ENCODE measurements at regions not wholly inside any gene's neighbourhood (a gene's known extent, or its start where the extent isn't known, plus 50 kb on each side); places are given as distances from the start of the nearest gene placed in this dataset.
"Not testable (repeated sequence)": the region's sequence is repeated elsewhere in the genome, so short reads cannot be mapped to it uniquely, and the experiment has no call there.

DNA sequence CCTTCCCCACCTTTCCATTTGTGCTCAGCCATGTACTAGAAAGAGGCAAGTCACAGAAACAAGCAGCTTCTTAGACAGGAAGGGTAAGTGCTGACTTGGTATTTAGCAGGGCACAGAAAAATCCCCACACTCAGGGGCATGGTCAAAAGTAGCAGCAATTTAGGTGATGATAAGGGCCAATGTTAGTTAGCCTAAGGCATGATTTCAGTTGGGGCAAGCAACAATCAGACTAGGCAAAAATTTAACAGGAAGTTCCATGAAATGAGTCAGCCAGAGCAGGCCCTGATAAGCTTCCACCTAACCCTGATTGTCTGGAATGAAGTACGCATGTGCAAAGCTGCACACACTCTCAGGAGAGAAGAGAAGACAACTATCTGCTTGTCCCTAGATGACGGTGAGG is 423.4 kb upstream of the UBE2E2 start:
- Mint-ChIP-seq H3K27me3 (ENCODE audit: low read depth) (no peaks in the 10 kb centered on the region), H3K9me3 (peaks cover 23% of the 10 kb centered on the region), H3K27ac (no peak overlapping the region), H3K4me1 (ENCODE audit: low read depth) (no peaks in the 10 kb centered on the region), H3K4me3 (no peak overlapping the region), H3K36me3 (ENCODE audit: low read depth) (no peaks in the 10 kb centered on the region)
- DNase-seq (ENCODE audit: low spot score), result no peak

DNA sequence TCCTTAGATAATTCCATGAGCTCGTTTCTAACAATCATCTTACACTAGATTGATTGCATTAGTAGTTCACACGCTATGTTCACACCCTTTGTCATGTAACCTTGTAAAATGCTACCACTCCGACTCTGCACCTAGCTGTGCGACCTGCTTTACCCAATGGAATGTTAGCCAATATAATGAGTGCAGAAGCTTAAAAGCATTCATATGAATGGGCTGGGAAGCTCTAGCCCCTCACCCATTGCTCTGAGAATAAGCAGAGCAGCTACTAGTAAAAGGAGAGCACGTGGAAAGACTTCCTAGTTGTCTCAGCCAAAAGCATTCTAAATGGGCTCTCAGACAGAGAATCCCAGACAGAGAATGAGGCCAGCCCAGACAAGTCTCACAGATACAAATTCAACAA is 410.6 kb upstream of the UBE2E2 start:
- no peak overlapping the region for H3K4me3 Mint-ChIP-seq
- DNase-seq (ENCODE audit: low spot score), result no peak

DNA sequence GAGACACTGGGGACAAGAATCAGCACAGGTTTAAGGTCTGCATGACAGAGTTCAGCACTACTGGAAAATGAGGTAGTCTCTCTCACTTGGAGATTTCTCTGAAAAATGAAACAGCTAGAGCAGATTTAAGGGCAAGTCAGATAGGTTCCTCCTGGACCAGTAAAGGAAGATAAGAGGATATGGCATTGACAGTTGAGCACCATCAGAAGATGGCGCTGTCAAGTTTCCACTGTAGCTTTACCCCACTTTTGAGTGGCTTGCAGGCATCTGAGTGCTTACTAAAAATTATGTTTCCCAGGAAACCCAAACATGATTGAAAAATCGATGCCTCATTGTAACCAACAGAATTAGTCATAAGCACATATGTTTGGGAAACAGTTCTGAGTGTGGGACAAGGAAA is 407.2 kb upstream of the UBE2E2 start:
- Mint-ChIP-seq H3K27ac (no peak overlapping the region), H3K4me3 (no peak overlapping the region), H3K36me3 (ENCODE audit: low read depth) (no peaks in the 10 kb centered on the region), H3K9me3 (no peaks in the 10 kb centered on the region), H3K4me1 (ENCODE audit: low read depth) (no peaks in the 10 kb centered on the region), H3K27me3 (ENCODE audit: low read depth) (no peaks in the 10 kb centered on the region)
- no peak for DNase-seq (ENCODE audit: low spot score)

More for the DNA sequence above, 410.6 kb upstream of the UBE2E2 start:
- H3K4me1 Mint-ChIP-seq (ENCODE audit: low read depth), result no peaks in the 10 kb centered on the region
- H3K27ac Mint-ChIP-seq, result no peak overlapping the region
- H3K9me3 Mint-ChIP-seq, result peaks cover 12% of the 10 kb centered on the region
- no peaks in the 10 kb centered on the region for H3K36me3 Mint-ChIP-seq (ENCODE audit: low read depth)
- H3K27me3 Mint-ChIP-seq (ENCODE audit: low read depth), result no peaks in the 10 kb centered on the region

DNA sequence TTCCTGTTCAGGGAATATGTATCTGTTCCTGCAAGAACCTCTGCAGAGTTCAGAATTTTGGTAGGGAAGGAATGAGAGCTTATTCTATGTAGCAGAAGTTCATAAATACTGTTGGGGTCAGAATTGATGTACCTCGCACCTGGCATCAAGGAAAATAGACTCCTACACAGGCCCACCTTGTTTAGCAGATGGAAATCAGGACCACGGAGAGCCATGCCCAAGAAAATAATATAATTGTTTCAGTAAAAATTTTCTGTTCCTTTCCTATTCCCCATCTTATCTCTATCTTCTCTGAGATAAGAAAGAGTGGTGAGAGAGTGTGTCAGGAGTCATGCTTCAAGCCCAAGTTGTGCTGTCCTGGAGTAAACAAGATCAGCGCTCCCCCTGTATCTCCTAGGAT is 404.7 kb upstream of the UBE2E2 start:
- no peak overlapping the region for H3K4me3 Mint-ChIP-seq
- no peaks in the 10 kb centered on the region for H3K9me3 Mint-ChIP-seq
- no peaks in the 10 kb centered on the region for H3K4me1 Mint-ChIP-seq (ENCODE audit: low read depth)
- no peaks in the 10 kb centered on the region for H3K27me3 Mint-ChIP-seq (ENCODE audit: low read depth)
- no peak overlapping the region for H3K27ac Mint-ChIP-seq
- no peak for DNase-seq (ENCODE audit: low spot score)
- no peaks in the 10 kb centered on the region for H3K36me3 Mint-ChIP-seq (ENCODE audit: low read depth)

DNA sequence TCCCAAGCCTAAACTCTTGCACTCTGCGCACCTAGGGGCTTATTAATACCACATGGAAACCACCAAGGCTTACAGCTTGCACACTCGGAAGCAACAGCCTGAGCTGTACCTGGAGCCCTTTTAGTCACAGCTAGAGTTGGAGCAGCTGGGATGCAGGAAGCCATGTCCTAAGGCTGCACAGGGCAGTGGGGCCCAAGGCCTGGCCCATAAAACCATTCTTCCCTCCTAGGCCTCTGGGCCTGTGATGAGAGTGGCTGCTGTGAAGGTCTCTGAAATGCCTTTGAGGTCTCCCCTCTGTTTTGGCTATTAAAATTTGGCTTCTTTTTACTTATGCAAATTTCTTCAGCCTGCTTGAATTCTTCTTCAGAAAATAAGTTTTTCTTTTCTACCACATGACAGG is 383.9 kb upstream of the UBE2E2 start:
- Mint-ChIP-seq H3K9me3 (no peaks in the 10 kb centered on the region), H3K27me3 (ENCODE audit: low read depth) (no peaks in the 10 kb centered on the region), H3K4me3 (no peak overlapping the region), H3K4me1 (ENCODE audit: low read depth) (no peaks in the 10 kb centered on the region), H3K27ac (no peak overlapping the region), H3K36me3 (ENCODE audit: low read depth) (no peaks in the 10 kb centered on the region)
- DNase-seq (ENCODE audit: low spot score), result no peak

DNA sequence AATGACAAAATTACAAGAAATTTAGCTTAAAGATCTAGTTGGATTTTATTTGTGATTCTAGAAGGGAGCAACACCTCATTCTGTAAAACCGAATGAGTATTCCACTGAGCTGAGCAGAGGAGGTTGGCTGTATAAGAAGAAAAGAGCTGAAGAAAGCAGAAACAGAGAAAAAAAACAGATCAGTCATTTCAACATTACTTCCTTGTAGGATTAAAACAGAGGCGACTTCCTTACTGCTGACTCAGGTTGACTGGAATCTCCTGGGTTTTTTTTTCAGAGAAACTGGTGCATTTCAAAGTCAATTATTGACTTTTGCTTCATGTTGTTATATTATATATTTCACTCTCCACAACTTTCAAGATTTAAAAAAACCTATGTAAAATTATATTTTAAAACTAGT is 368.1 kb upstream of the UBE2E2 start:
- no peaks in the 10 kb centered on the region for H3K36me3 Mint-ChIP-seq (ENCODE audit: low read depth)
- no peaks in the 10 kb centered on the region for H3K27me3 Mint-ChIP-seq (ENCODE audit: low read depth)
- H3K4me3 Mint-ChIP-seq, result no peak overlapping the region
- H3K4me1 Mint-ChIP-seq (ENCODE audit: low read depth), result no peaks in the 10 kb centered on the region
- no peak overlapping the region for H3K27ac Mint-ChIP-seq
- no peaks in the 10 kb centered on the region for H3K9me3 Mint-ChIP-seq
- no peak for DNase-seq (ENCODE audit: low spot score)

DNA sequence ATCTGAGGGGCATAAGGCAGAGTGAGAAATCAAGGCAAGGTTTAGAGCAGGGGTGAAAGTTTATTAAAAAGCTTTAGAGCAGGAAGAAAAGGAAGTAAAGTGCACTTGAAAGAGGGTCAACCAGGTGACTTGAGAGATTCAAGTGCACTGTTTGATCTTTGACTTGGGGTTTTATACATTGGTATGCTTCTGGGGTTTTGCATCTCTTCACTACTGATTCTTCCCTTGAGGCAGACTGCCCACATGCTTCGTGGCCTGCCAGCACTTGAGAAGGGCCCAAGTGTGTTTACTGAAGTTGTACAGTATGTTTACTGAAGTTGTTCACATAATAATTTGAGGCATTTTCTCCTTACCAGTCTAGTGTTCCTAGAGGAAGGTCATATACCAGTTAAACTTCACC is 367.0 kb upstream of the UBE2E2 start:
- DNase-seq (ENCODE audit: low spot score), result no peak
- H3K4me1 Mint-ChIP-seq (ENCODE audit: low read depth), result no peaks in the 10 kb centered on the region
- H3K9me3 Mint-ChIP-seq, result peaks cover 4% of the 10 kb centered on the region
- H3K27ac Mint-ChIP-seq, result no peak overlapping the region
- no peak overlapping the region for H3K4me3 Mint-ChIP-seq
- H3K27me3 Mint-ChIP-seq (ENCODE audit: low read depth), result no peaks in the 10 kb centered on the region
- no peaks in the 10 kb centered on the region for H3K36me3 Mint-ChIP-seq (ENCODE audit: low read depth)

DNA sequence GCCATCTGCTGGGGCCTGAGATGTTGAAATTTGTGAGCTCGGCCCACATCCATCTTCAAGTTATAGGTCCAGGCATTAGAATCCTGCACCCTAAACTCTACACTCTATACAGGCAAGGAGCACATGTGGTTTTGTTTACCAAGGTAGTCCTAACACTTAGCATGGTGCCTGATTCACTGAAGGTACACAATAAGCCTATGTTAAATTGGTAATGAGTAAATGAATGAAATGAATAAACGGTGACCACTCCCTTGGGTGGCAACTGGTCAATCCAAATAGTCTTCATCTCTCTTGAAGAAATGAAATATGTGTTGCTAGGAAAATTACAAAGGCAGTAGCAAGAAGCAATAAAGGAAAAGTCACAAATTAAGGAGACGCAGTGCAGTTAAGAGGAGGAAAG is 359.3 kb upstream of the UBE2E2 start:
- H3K9me3 Mint-ChIP-seq, result peaks cover 10% of the 10 kb centered on the region
- no peaks in the 10 kb centered on the region for H3K4me1 Mint-ChIP-seq (ENCODE audit: low read depth)
- H3K27ac Mint-ChIP-seq, result no peak overlapping the region
- no peak overlapping the region for H3K4me3 Mint-ChIP-seq
- no peak for DNase-seq (ENCODE audit: low spot score)
- no peaks in the 10 kb centered on the region for H3K36me3 Mint-ChIP-seq (ENCODE audit: low read depth)
- H3K27me3 Mint-ChIP-seq (ENCODE audit: low read depth), result no peaks in the 10 kb centered on the region

DNA sequence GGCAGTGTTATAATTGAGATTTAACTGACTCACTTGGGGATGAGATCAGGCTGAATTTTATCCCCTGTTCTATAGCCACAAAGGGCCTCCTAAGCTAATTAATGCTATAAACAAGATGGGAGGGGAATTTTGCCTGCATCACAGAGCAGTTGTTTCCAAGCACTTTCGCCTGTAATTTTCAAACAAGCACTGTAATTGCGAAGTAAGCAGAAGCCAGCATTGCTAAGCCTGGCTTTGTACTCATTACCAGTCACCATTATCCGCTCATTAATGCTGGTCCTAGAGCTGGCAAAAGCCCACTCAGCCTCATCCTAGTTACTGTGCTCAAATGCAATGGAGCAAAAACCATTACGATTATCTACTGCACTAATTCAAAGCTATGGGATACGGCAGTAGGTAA is 356.6 kb upstream of the UBE2E2 start:
- H3K36me3 Mint-ChIP-seq (ENCODE audit: low read depth), result no peaks in the 10 kb centered on the region
- H3K4me1 Mint-ChIP-seq (ENCODE audit: low read depth), result no peaks in the 10 kb centered on the region
- DNase-seq (ENCODE audit: low spot score), result no peak
- no peak overlapping the region for H3K27ac Mint-ChIP-seq
- H3K9me3 Mint-ChIP-seq, result peaks cover 12% of the 10 kb centered on the region
- H3K4me3 Mint-ChIP-seq, result no peak overlapping the region
- no peaks in the 10 kb centered on the region for H3K27me3 Mint-ChIP-seq (ENCODE audit: low read depth)

DNA sequence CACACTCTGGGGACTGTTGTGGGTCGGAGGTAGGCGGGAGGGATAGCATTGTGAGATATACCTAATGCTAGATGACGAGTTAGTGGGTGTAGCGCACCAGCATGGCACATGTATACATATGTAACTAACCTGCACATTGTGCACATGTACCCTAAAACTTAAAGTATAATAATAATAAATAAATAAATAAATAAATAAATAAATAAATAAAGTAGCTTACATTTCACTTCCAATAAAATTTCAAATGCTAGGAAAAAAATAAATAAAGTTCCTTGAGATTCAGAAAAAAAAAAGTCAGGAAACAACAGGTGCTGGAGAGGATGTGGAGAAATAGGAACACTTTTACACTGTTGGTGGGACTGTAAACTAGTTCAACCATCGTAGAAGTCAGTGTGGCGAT is 353.5 kb upstream of the UBE2E2 start:
- H3K4me1 Mint-ChIP-seq (ENCODE audit: low read depth); H3K9me3 Mint-ChIP-seq; DNase-seq (ENCODE audit: low spot score); H3K36me3 Mint-ChIP-seq (ENCODE audit: low read depth); H3K27me3 Mint-ChIP-seq (ENCODE audit: low read depth); H3K4me3 Mint-ChIP-seq; H3K27ac Mint-ChIP-seq: not testable (repeated sequence)

DNA sequence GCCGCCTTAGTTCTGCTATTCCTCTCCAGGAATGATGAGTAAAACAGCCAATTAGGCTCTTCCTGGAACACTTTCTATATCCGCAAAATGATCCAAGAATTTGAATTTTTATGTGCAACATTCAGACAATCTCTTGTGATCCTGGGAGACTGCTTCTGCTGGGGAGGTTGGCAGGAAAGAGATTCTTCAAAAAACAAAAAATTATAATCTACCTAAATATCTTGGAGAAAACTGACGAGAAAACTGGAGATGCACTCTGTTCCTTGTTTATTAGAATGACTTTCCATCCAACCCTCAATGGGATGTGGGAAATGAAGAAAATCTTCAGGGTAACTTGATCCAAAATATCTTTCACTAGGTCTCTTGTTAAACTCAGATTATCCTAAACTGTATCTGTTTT is 346.3 kb upstream of the UBE2E2 start:
- Mint-ChIP-seq H3K4me1 (ENCODE audit: low read depth) (no peaks in the 10 kb centered on the region), H3K36me3 (ENCODE audit: low read depth) (no peaks in the 10 kb centered on the region), H3K9me3 (no peaks in the 10 kb centered on the region), H3K4me3 (no peak overlapping the region), H3K27ac (no peak overlapping the region), H3K27me3 (ENCODE audit: low read depth) (no peaks in the 10 kb centered on the region)
- DNase-seq (ENCODE audit: low spot score), result no peak

DNA sequence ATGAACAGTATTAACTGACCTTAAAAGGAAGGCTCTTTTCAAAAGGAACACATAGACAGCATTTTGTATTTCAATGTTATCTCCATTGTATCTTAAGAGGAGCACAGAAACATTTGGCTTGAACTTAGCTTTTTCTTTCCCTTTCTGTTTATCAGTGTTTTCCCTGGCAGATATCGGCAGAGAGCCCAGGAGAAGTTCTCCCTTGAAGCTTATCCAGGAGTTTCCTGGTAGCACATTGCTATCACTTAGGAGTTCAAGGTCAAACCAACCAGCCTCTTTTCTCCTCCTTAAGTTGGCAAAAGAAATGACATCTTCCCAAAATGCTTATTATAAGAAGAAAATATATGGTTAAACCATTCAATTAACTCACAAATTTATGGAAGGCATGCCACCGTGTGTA is 344.6 kb upstream of the UBE2E2 start:
- Mint-ChIP-seq H3K4me3 (no peak overlapping the region), H3K27me3 (ENCODE audit: low read depth) (no peaks in the 10 kb centered on the region), H3K4me1 (ENCODE audit: low read depth) (no peaks in the 10 kb centered on the region), H3K27ac (no peak overlapping the region), H3K9me3 (no peaks in the 10 kb centered on the region), H3K36me3 (ENCODE audit: low read depth) (no peaks in the 10 kb centered on the region)
- no peak for DNase-seq (ENCODE audit: low spot score)

DNA sequence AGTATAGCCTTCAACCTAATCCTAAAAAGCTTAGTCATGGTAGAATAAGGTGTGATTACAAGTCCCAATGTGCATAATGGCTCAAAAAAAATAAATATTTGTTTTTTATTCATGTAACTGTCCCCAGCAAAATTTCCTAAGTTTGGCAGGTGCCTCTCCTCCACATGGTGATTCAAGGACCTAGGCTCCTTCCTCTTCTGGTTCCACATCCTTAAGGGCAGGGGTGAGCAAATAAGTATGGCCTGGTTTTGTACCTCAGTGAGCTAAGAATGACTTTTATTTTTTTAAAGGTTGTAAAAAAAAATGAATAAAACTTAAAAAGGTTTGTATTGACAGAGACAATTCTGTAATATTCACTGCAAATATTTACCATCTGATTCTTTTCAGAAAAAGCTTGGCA is 343.5 kb upstream of the UBE2E2 start:
- H3K27me3 Mint-ChIP-seq (ENCODE audit: low read depth), result no peaks in the 10 kb centered on the region
- H3K36me3 Mint-ChIP-seq (ENCODE audit: low read depth), result no peaks in the 10 kb centered on the region
- H3K9me3 Mint-ChIP-seq, result no peaks in the 10 kb centered on the region
- no peak for DNase-seq (ENCODE audit: low spot score)
- no peak overlapping the region for H3K4me3 Mint-ChIP-seq
- H3K27ac Mint-ChIP-seq, result no peak overlapping the region
- no peaks in the 10 kb centered on the region for H3K4me1 Mint-ChIP-seq (ENCODE audit: low read depth)

DNA sequence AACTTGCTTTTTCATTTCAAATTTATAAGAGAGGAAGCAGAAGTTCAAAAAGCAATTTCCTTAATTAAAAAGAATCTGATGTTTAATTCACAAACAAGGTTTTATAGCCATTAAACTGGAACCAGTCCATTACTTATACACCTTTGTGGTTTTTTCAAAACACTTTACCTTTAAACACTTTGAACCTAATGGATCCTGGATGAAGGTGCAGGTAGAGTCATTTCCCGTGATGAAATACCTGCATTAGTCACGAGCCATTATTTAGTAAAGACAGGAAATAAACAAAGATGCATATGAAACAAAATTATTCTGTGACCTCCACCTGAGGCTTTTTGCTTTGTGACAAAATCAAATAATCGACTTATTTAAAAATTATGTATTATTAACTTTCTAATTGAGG is 341.7 kb upstream of the UBE2E2 start:
- Mint-ChIP-seq H3K27me3 (ENCODE audit: low read depth) (no peaks in the 10 kb centered on the region), H3K9me3 (no peaks in the 10 kb centered on the region), H3K27ac (no peak overlapping the region), H3K36me3 (ENCODE audit: low read depth) (no peaks in the 10 kb centered on the region), H3K4me3 (no peak overlapping the region), H3K4me1 (ENCODE audit: low read depth) (no peaks in the 10 kb centered on the region)
- DNase-seq (ENCODE audit: low spot score), result no peak

DNA sequence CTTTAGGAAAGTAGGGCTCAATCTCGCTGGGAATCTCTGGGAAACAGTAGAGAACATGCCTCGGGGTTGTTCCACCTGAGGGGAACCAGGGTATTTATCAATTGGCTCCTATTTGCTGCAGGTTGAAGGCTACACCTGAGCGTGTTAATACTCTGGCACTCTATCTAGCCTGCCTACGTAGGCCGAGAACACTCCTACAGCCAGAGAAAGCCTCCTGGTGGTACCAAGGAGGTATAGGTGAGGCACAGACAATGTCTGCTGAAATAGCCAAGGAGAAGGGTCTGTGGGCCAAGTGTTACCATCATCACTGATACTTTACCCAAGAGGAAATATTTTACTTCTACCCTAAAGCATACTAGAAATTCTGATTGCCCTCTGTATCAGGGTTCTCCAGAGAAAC is 341.0 kb upstream of the UBE2E2 start:
- no peaks in the 10 kb centered on the region for H3K4me1 Mint-ChIP-seq (ENCODE audit: low read depth)
- no peaks in the 10 kb centered on the region for H3K9me3 Mint-ChIP-seq
- H3K27me3 Mint-ChIP-seq (ENCODE audit: low read depth), result no peaks in the 10 kb centered on the region
- H3K27ac Mint-ChIP-seq, result no peak overlapping the region
- DNase-seq (ENCODE audit: low spot score), result no peak
- H3K36me3 Mint-ChIP-seq (ENCODE audit: low read depth), result no peaks in the 10 kb centered on the region
- H3K4me3 Mint-ChIP-seq, result no peak overlapping the region

DNA sequence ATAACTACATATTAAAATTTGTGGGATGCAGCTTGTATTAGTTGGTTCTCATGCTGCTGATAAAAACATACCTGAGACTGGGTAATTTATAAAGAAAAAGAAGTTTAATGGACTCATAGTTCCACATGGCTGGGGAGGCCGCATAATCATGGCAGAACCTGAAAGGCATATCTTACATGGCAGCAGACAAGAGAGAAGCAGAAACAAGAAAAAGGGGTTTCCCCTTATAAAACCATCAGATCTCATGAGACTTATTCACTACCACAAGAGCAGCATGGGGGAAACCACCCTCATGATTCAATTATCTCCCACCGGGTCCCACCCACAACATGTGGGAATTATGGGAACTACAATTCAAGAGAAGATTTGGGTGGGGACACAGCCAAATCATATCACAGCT is 320.3 kb upstream of the UBE2E2 start:
- H3K9me3 Mint-ChIP-seq; H3K36me3 Mint-ChIP-seq (ENCODE audit: low read depth); H3K27ac Mint-ChIP-seq; H3K4me3 Mint-ChIP-seq; H3K4me1 Mint-ChIP-seq (ENCODE audit: low read depth); DNase-seq (ENCODE audit: low spot score); H3K27me3 Mint-ChIP-seq (ENCODE audit: low read depth): not testable (repeated sequence)

Measured in T-helper 2 cell treated with Interferon-gamma antibody and Interleukin-4, amounts not matched to agents 5 μg/mL and 100 μg/mL, for 36 hours (primary cell).